GM12891 (cell line): ENCODE measurements at regions not wholly inside any gene's neighbourhood (a gene's known extent, or its start where the extent isn't known, plus 50 kb on each side); places are given as distances from the start of the nearest gene placed in this dataset.

ENCODE experiments used
- DNase-seq: peaks from one replicate; pipeline ENCODE4 v3.0.0; 2011; ENCODE audit warnings: low spot score; ENCODE audit not compliant: insufficient read length
- FAIRE-seq: peaks from 2 replicates; lab custom pipeline; 2011; peaks lifted over from hg19 to GRCh38; lab: Jason Lieb, UNC
- PAX5 ChIP-seq: IDR thresholded peaks from 2 replicates; pipeline ENCODE4 v1.6.1; 2011; ENCODE audit warnings: low read length, moderate library complexity, mild to moderate bottlenecking; ENCODE audit not compliant: insufficient read depth, severe bottlenecking
- POLR2A ChIP-seq: IDR thresholded peaks from 2 replicates; pipeline ENCODE4 v1.6.1; 2011; ENCODE audit warnings: low read depth, low read length, control low read depth
- POLR2AphosphoS5 ChIP-seq: IDR thresholded peaks from 2 replicates; pipeline ENCODE4 v1.6.1; 2011; ENCODE audit warnings: low read depth, low read length, control low read depth
- POU2F2 ChIP-seq: IDR thresholded peaks from 2 replicates; pipeline ENCODE4 v1.6.1; 2011; ENCODE audit warnings: low read depth, mild to moderate bottlenecking, control low read depth, low read length, moderate library complexity
- SPI1 ChIP-seq: IDR thresholded peaks from 2 replicates; pipeline ENCODE4 v1.6.1; 2011; ENCODE audit warnings: low read depth, low read length, control low read depth
- TAF1 ChIP-seq: IDR thresholded peaks from 2 replicates; pipeline ENCODE4 v1.6.1; 2011; ENCODE audit warnings: low read depth, low read length, control low read depth

GRCh38 chr2:204353823-204354222 is 191.5 kb upstream of the PARD3B start:
- DNase-seq (no peak), FAIRE-seq (no peak)
- TF ChIP-seq POU2F2 = no peak

GRCh38 chr2:204354442-204354856 is 190.8 kb upstream of the PARD3B start:
- FAIRE-seq = no peak

DNA sequence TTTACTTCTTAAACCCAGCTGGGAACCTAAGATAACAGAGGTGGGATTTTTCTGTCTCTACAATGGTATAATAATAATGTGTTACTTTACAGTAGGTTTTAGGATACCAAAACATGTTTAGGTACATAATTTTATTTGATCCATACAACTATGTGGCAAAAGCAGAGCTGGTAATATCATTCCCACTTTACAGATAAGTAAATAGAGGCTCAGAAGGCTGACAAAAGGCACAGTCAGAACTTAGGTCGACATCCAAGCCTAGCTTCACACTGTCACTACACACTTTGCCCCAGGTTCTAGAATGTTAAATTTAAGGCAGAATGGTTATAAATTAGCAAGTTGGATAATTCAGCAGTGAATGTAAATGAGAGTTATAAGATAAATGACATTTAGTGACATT is 189.6 kb upstream of the PARD3B start:
- TF ChIP-seq TAF1 (no peak), POLR2A (no peak), POLR2AphosphoS5 (no peak), SPI1 (no peak), POU2F2 (no peak), PAX5 (no peak)
- DNase-seq (no peak), FAIRE-seq (no peak)

More at GRCh38 chr2:204354442-204354856, 190.8 kb upstream of the PARD3B start:
- no peak for DNase-seq
- no peak for TF ChIP-seq SPI1
- no peak for TF ChIP-seq PAX5
- no peak for TF ChIP-seq POLR2A
- TF ChIP-seq TAF1 = no peak
- TF ChIP-seq POLR2AphosphoS5 = no peak
- TF ChIP-seq POU2F2 = no peak

GRCh38 chr2:204356151-204356641 is 189.1 kb upstream of the PARD3B start:
- FAIRE-seq (no peak), DNase-seq (no peak)
- TF ChIP-seq PAX5 (no peak), POLR2A (no peak), POLR2AphosphoS5 (no peak), SPI1 (no peak), POU2F2 (no peak), TAF1 (no peak)

DNA sequence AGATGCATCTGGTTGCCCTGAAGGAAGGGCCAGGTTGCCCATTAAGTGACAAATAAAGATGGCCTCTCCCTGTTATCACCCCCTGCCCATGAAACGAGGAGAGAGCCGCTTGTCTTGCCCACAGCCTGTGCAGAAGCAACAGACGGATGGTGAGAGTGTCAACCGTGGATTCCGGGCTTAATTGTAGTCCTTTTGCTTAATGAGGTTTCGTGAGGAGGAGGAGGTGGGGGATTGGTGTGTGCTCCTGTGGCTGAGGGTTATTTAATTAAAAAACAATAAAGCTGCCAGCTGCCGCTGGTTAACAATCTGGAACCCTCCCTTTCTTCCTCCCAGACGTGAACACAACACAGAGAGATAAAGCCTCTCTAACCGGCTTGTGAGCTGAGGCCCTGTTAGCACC is 188.0 kb upstream of the PARD3B start:
- DNase-seq (no peak), FAIRE-seq (no peak)
- no peak for TF ChIP-seq TAF1
- TF ChIP-seq PAX5 = no peak
- no peak for TF ChIP-seq SPI1
- TF ChIP-seq POU2F2 = no peak
- TF ChIP-seq POLR2A = no peak
- TF ChIP-seq POLR2AphosphoS5 = no peak

DNA sequence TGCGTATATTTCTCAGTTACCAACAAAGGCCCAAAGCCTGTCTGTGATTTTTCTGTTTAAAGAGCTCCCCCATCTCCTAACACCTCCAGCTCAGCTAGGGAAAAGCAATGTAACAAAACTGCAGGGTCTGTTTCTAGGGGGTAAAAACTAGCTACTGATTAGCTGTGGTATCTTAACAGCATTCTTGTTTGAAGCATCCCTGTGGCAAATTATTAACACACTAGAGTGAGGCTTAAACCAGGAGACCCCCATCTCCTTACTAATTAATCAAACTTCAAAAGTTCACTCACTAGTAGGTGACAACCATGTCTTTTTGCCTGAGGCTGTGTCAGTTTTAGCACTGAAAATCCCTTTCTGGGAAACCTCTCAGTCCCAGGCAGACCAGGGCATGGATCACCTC is 186.2 kb upstream of the PARD3B start:
- DNase-seq (no peak), FAIRE-seq (no peak)
- TF ChIP-seq SPI1 (no peak), POLR2A (no peak), POLR2AphosphoS5 (no peak), PAX5 (no peak), POU2F2 (no peak), TAF1 (no peak)

- DNase-seq (no peak), FAIRE-seq (no peak)
- TF ChIP-seq PAX5 = no peak
These were observed 184.9 kb upstream of the PARD3B start for GRCh38 chr2:204360218-204361007.

DNA sequence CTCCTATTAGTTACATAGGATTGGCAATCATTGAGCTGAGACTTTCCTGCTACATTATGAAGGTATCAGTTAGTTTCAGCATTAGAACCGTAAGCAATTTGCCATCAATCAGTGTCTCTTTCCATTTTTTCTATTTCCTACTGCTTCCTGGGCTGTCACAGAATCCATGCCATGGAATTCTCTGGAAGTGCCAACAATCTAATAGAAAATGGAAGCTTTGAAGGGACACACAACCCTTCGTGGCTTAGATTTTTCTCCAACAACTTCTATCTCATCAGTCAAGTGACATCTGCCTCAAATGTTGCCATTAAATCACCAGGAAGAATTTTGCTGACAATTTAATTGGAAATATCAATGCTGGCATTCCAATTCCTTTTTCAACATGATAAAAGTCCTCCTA is 183.5 kb upstream of the PARD3B start:
- FAIRE-seq (no peak), DNase-seq (no peak)
- TF ChIP-seq POLR2A (no peak), PAX5 (no peak), TAF1 (no peak), SPI1 (no peak), POU2F2 (no peak), POLR2AphosphoS5 (no peak)

GRCh38 chr2:204362581-204362980 is 182.7 kb upstream of the PARD3B start:
- TF ChIP-seq SPI1 (no peak), TAF1 (no peak), POLR2A (no peak), PAX5 (no peak), POLR2AphosphoS5 (no peak), POU2F2 (no peak)
- DNase-seq = no peak
- no peak for FAIRE-seq

DNA sequence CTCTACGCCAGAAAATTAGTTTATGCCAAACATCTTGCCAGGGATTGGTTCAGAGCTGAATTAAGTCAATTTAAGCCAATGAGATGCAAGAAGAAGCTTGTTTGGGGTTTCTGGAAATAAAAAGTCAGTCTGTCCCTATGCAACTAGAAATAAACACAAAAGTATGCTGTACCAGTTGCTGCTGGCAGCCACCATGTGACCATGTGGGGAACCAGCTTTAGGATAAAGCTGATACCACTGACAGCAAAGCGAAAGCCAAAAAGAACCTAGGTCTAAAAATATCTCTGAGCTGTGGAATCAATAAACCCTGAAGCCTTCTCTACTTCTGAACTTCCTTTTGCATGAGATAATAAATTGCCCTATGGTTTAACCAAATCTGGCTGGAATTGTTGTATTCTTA is 181.8 kb upstream of the PARD3B start:
- no peak for FAIRE-seq

More for the DNA sequence above, 181.8 kb upstream of the PARD3B start:
- TF ChIP-seq POLR2A = no peak
- no peak for TF ChIP-seq SPI1
- TF ChIP-seq PAX5 = no peak
- TF ChIP-seq TAF1 = no peak
- no peak for TF ChIP-seq POLR2AphosphoS5
- no peak for DNase-seq
